A673 (cell line): ENCODE measurements at regions not wholly inside any gene's neighbourhood (a gene's known extent, or its start where the extent isn't known, plus 50 kb on each side); places are given as distances from the start of the nearest gene placed in this dataset.

Source experiments
- BruUV-seq: library from RNA; stranded (reverse); fragments of 400-500 nt; replicated peaks from 2 replicates; lab custom pipeline; 2021; lab: Mats Ljungman, UMichigan
- CTCF ChIA-PET: fragments of 300-600 bp; sonication (Branson Sonifier 250); formaldehyde crosslinking; loops from one replicate; lab custom pipeline; 2022; ENCODE audit warnings: antibody characterized with exemption; lab: Charles Lee
- POLR2A ChIA-PET: fragments of 300-600 bp; sonication (Branson Sonifier 250); formaldehyde crosslinking; loops from one replicate; lab custom pipeline; 2022; ENCODE audit warnings: antibody characterized with exemption; ENCODE audit not compliant: low non-redundant PET; lab: Charles Lee
- DNase-seq: peaks from one replicate; pipeline ENCODE4 v3.0.0-alpha.2; 2015; ENCODE audit warnings: low spot score
- H3K27ac ChIP-seq: fragments of 200-600 bp; sonication (generic); 2 replicates; pipeline ENCODE4 v1.5.1; 2016; ENCODE audit warnings: mixed run types, low read depth, mild to moderate bottlenecking, mixed read lengths, antibody characterized with exemption, low read length; ENCODE audit not compliant: poor library complexity, severe bottlenecking
- H3K27me3 ChIP-seq: fragments of 200-600 bp; sonication (generic); replicated peaks from 2 replicates; pipeline ENCODE4 v1.6.1; 2017; ENCODE audit warnings: mixed run types, low read depth, mild to moderate bottlenecking, mixed read lengths, antibody characterized with exemption, low read length; ENCODE audit not compliant: insufficient read depth, poor library complexity
- H3K36me3 ChIP-seq: fragments of 200-600 bp; sonication (generic); 2 replicates; pipeline ENCODE4 v1.6.1; 2016; ENCODE audit warnings: mixed run types, mild to moderate bottlenecking, mixed read lengths, antibody characterized with exemption, low read length; ENCODE audit not compliant: insufficient read depth, poor library complexity, severe bottlenecking
- H3K4me1 ChIP-seq: fragments of 200-600 bp; sonication (generic); 2 replicates; pipeline ENCODE4 v1.6.1; 2017; ENCODE audit warnings: mixed run types, mild to moderate bottlenecking, mixed read lengths, antibody characterized with exemption, low read length; ENCODE audit not compliant: insufficient read depth, poor library complexity, severe bottlenecking
- H3K4me3 ChIP-seq: fragments of 200-600 bp; sonication (generic); 2 replicates; pipeline ENCODE4 v1.5.1; 2016; ENCODE audit warnings: low read depth, mixed run types, mild to moderate bottlenecking, mixed read lengths, low read length; ENCODE audit not compliant: poor library complexity, severe bottlenecking
- H3K9me3 ChIP-seq: fragments of 200-600 bp; sonication (generic); 2 replicates; pipeline ENCODE4 v1.6.1; 2016; ENCODE audit warnings: mixed run types, low read depth, mild to moderate bottlenecking, mixed read lengths, antibody characterized with exemption, low read length; ENCODE audit not compliant: poor library complexity, severe bottlenecking
- EZH2 ChIP-seq: fragments of 200-600 bp; sonication (generic); IDR thresholded peaks from 2 replicates; pipeline ENCODE4 v1.6.1; 2017; ENCODE audit warnings: borderline replicate concordance, low read depth, mild to moderate bottlenecking, mixed read lengths, antibody characterized with exemption, low read length; ENCODE audit not compliant: poor library complexity, severe bottlenecking
- intact Hi-C: fragments of 100-400 bp; cut with micrococcal nuclease; formaldehyde crosslinking; loops from one replicate; pipeline ENCODE4 v1.10.0; 2022; ENCODE audit not compliant: unreplicated experiment
- TF ChIP-seq, protein P1 (sequence below): fragments of 300-800, 200-600 bp; sonication (generic); conservative IDR thresholded peaks from 2 replicates; pipeline ENCODE4 v1.5.1; 2017; ENCODE audit warnings: low read depth, mild to moderate bottlenecking, antibody characterized with exemption, low read length, moderate library complexity, mixed read lengths

GRCh38 chr7:33779216-33779615 is 126.1 kb upstream of the BMPER start:
- DNase-seq, result no peak
- H3K36me3 ChIP-seq, result no peaks in the 10 kb centered on the region
- TF ChIP-seq EZH2, result no peak
- TF ChIP-seq, protein P1, sequence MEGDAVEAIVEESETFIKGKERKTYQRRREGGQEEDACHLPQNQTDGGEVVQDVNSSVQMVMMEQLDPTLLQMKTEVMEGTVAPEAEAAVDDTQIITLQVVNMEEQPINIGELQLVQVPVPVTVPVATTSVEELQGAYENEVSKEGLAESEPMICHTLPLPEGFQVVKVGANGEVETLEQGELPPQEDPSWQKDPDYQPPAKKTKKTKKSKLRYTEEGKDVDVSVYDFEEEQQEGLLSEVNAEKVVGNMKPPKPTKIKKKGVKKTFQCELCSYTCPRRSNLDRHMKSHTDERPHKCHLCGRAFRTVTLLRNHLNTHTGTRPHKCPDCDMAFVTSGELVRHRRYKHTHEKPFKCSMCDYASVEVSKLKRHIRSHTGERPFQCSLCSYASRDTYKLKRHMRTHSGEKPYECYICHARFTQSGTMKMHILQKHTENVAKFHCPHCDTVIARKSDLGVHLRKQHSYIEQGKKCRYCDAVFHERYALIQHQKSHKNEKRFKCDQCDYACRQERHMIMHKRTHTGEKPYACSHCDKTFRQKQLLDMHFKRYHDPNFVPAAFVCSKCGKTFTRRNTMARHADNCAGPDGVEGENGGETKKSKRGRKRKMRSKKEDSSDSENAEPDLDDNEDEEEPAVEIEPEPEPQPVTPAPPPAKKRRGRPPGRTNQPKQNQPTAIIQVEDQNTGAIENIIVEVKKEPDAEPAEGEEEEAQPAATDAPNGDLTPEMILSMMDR, result no peak
- H3K4me3 ChIP-seq, result no peak overlapping the region
- H3K27ac ChIP-seq, result no peak overlapping the region
- POLR2A ChIA-PET, result interaction anchor here (0.6 kb wide), 1 partner anchor 9 kb away, joined by 3 read pairs; no protein-coding TSS in a partner anchor
- no TSS peak for BruUV-seq
- no peaks in the 10 kb centered on the region for H3K27me3 ChIP-seq
- peaks cover 5% of the 10 kb centered on the region for H3K9me3 ChIP-seq
- intact Hi-C loops, result no loop called here
- CTCF ChIA-PET, result no interaction called here
- peaks cover 18% of the 10 kb centered on the region for H3K4me1 ChIP-seq

GRCh38 chr7:33781167-33781566 is 124.2 kb upstream of the BMPER start:
- H3K27me3 ChIP-seq, result no peaks in the 10 kb centered on the region
- intact Hi-C loops, result no loop called here
- CTCF ChIA-PET, result no interaction called here

GRCh38 chr7:33781796-33782195 is 123.5 kb upstream of the BMPER start:
- no TSS peak for BruUV-seq
- intact Hi-C loops, result no loop called here
- Histone ChIP-seq H3K4me3 (no peak overlapping the region), H3K27me3 (no peaks in the 10 kb centered on the region), H3K36me3 (no peaks in the 10 kb centered on the region), H3K9me3 (peaks cover 5% of the 10 kb centered on the region), H3K4me1 (peaks cover 8% of the 10 kb centered on the region), H3K27ac (no peak overlapping the region)
- POLR2A ChIA-PET, result no interaction called here
- CTCF ChIA-PET, result no interaction called here
- TF ChIP-seq, protein P1, result no peak
- TF ChIP-seq EZH2, result no peak
- DNase-seq, result no peak

More at GRCh38 chr7:33781167-33781566, 124.2 kb upstream of the BMPER start:
- Histone ChIP-seq H3K4me3 (no peak overlapping the region), H3K9me3 (peaks cover 5% of the 10 kb centered on the region), H3K36me3 (no peaks in the 10 kb centered on the region), H3K4me1 (peaks cover 8% of the 10 kb centered on the region), H3K27ac (no peak overlapping the region)
- POLR2A ChIA-PET, result no interaction called here
- no TSS peak for BruUV-seq
- TF ChIP-seq EZH2, result no peak
- TF ChIP-seq, protein P1, result no peak
- DNase-seq, result no peak
